OCI-LY1 (cell line): ENCODE measurements at regions not wholly inside any gene's neighbourhood (a gene's known extent, or its start where the extent isn't known, plus 50 kb on each side); places are given as distances from the start of the nearest gene placed in this dataset.

ENCODE experiments used
- H2AFZ ChIP-seq: fragments of 200-600 bp; sonication (generic), shearing (Covaris generic); 2 replicates; pipeline ENCODE4 v1.6.0; 2014; ENCODE audit warnings: antibody characterized with exemption, mild to moderate bottlenecking, low read length
- H3F3A ChIP-seq: fragments of 200-600 bp; sonication (generic), shearing (Covaris generic); 2 replicates; pipeline ENCODE4 v1.6.0; 2014; ENCODE audit warnings: mild to moderate bottlenecking, antibody characterized with exemption, low read length, moderate library complexity; ENCODE audit not compliant: insufficient read depth
- H3K27ac ChIP-seq: fragments of 200-600 bp; sonication (generic); 2 replicates; pipeline ENCODE4 v1.5.1; 2014; ENCODE audit warnings: low read length, mixed run types, mild to moderate bottlenecking, low read depth; ENCODE audit not compliant: poor library complexity, severe bottlenecking
- H3K27me3 ChIP-seq: fragments of 200-600 bp; sonication (generic); 2 replicates; pipeline ENCODE4 v1.6.0; 2014; ENCODE audit warnings: antibody characterized with exemption, mild to moderate bottlenecking, low read length, moderate library complexity; ENCODE audit not compliant: insufficient read depth
- H3K36me3 ChIP-seq: fragments of 200-600 bp; sonication (generic); 2 replicates; pipeline ENCODE4 v1.6.1; 2014; ENCODE audit warnings: mild to moderate bottlenecking, antibody characterized with exemption, low read length, moderate library complexity, mixed read lengths; ENCODE audit not compliant: insufficient read depth
- H3K4me1 ChIP-seq: fragments of 200-600 bp; sonication (generic); 2 replicates; pipeline ENCODE4 v1.5.1; 2014; ENCODE audit warnings: mild to moderate bottlenecking, low read length, moderate library complexity; ENCODE audit not compliant: insufficient read depth, severe bottlenecking
- H3K4me2 ChIP-seq: fragments of 200-600 bp; sonication (generic), shearing (Covaris generic); 2 replicates; pipeline ENCODE4 v1.6.1; 2014; ENCODE audit warnings: low read length
- H3K4me3 ChIP-seq: fragments of 200-600 bp; sonication (generic); 2 replicates; pipeline ENCODE4 v1.5.1; 2014; ENCODE audit warnings: low read length, low read depth, mild to moderate bottlenecking, mixed read lengths; ENCODE audit not compliant: poor library complexity, severe bottlenecking
- H3K79me2 ChIP-seq: fragments of 200-600 bp; shearing (Covaris generic); 2 replicates; pipeline ENCODE4 v1.6.1; 2016; ENCODE audit warnings: mixed run types, low read length, mixed read lengths; ENCODE audit not compliant: insufficient read depth
- H3K9ac ChIP-seq: fragments of 200-600 bp; sonication (generic), shearing (Covaris generic); 2 replicates; pipeline ENCODE4 v1.6.1; 2014; ENCODE audit warnings: mild to moderate bottlenecking, low read length, mixed read lengths
- H3K9me2 ChIP-seq: fragments of 200-600 bp; sonication (generic), shearing (Covaris generic); 2 replicates; pipeline ENCODE4 v1.6.1; 2014; ENCODE audit warnings: low read depth, mild to moderate bottlenecking, low read length, mixed read lengths
- H3K9me3 ChIP-seq: fragments of 200-600 bp; shearing (Covaris generic); 2 replicates; pipeline ENCODE4 v1.6.1; 2014; ENCODE audit warnings: low read length, mixed read lengths
- H4K20me1 ChIP-seq: fragments of 200-600 bp; sonication (generic), shearing (Covaris generic); 2 replicates; pipeline ENCODE4 v1.6.0; 2016; ENCODE audit warnings: mild to moderate bottlenecking, low read length; ENCODE audit not compliant: insufficient read depth
- CTCF ChIP-seq: fragments of 200-600 bp; sonication (generic), shearing (Covaris generic); IDR thresholded peaks from 2 replicates; pipeline ENCODE4 v1.5.1; 2017; ENCODE audit warnings: mild to moderate bottlenecking, antibody characterized with exemption, low read length, moderate library complexity, mixed read lengths
- EZH2 ChIP-seq: fragments of 200-600 bp; sonication (generic), shearing (Covaris generic); IDR thresholded peaks from 2 replicates; pipeline ENCODE4 v1.8.0; 2017; ENCODE audit warnings: borderline replicate concordance, mixed run types, mild to moderate bottlenecking, antibody characterized with exemption, low read length, moderate library complexity, mixed read lengths

GRCh38 chr17:77706938-77707337 lies 251.6 kb upstream of the TNRC6C start:
- no peak overlapping the region for H2AFZ ChIP-seq
- peaks cover 16% of the 10 kb centered on the region; the same call in 1 of the 2 replicates for H3K27me3 ChIP-seq
- H3K27ac ChIP-seq = no peak overlapping the region
- H3K4me1 ChIP-seq = no peaks in the 10 kb centered on the region
- no peaks in the 10 kb centered on the region for H3F3A ChIP-seq
- no peak overlapping the region for H3K4me2 ChIP-seq
- no peaks in the 10 kb centered on the region for H3K9me2 ChIP-seq
- no peak for TF ChIP-seq CTCF
- no peak for TF ChIP-seq EZH2
- H3K9me3 ChIP-seq = 0 out of 2 replicates have a peak, but pooled peaks cover 4% of the 10 kb centered on the region
- H3K79me2 ChIP-seq = no peaks in the 10 kb centered on the region
- H4K20me1 ChIP-seq = no peaks in the 10 kb centered on the region
- no peak overlapping the region for H3K9ac ChIP-seq
- H3K4me3 ChIP-seq = no peak overlapping the region
- H3K36me3 ChIP-seq = no peaks in the 10 kb centered on the region

DNA sequence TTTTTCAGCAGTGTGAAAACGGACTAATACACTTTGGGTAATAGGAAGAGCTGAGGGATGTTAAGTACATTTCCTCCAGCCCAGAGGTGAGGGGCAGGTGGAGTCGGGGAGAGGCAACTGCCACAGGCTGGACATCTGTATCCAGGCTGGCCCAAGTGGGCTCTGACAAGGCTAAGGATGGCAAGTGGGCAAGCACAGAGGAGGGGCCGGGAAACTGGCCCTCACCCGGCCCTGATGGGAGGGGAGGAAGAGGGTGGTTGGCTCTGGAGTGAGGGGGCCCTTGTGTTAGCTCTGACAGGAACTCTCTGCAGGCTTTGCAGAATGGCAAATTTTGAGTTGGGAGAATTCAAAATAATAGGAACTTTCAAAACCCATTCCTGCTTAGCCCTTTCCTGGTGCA lies 251.0 kb upstream of the TNRC6C start:
- no peaks in the 10 kb centered on the region for H3K36me3 ChIP-seq
- H3K9me3 ChIP-seq = 0 out of 2 replicates have a peak, but pooled peaks cover 3% of the 10 kb centered on the region
- TF ChIP-seq CTCF (no peak), EZH2 (no peak)
- H3K9me2 ChIP-seq = no peaks in the 10 kb centered on the region; the same call in 1 of the 2 replicates
- H3K4me3 ChIP-seq = no peak overlapping the region
- H3K9ac ChIP-seq = no peak overlapping the region
- H3F3A ChIP-seq = no peaks in the 10 kb centered on the region
- peaks cover 16% of the 10 kb centered on the region; the same call in 1 of the 2 replicates for H3K27me3 ChIP-seq
- H2AFZ ChIP-seq = no peak overlapping the region
- no peaks in the 10 kb centered on the region for H3K79me2 ChIP-seq
- no peak overlapping the region for H3K27ac ChIP-seq
- H3K4me1 ChIP-seq = no peaks in the 10 kb centered on the region
- H3K4me2 ChIP-seq = no peak overlapping the region
- H4K20me1 ChIP-seq = no peaks in the 10 kb centered on the region

DNA sequence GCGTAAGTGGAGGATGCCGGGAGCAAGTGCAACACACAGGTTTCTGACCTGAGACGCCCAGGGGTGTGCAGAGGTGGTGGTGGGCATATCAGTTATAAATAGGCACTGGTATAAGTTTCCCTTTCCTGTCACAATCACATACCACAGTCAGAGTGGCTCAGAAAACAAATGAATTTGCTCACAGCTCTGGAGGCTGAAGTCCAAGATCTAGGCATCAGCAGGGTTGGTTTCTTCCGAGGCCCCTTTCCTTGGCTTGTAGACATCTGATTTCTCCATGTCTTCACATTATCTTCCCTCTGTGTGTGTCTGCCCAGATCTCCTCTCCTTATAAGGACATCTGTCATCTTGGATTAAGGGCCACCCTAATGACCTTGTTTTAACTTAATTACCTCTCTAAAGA lies 250.5 kb upstream of the TNRC6C start:
- H3F3A ChIP-seq = no peaks in the 10 kb centered on the region
- H3K27ac ChIP-seq = no peak overlapping the region
- H3K9me2 ChIP-seq = no peaks in the 10 kb centered on the region; the same call in 1 of the 2 replicates
- 0 out of 2 replicates have a peak, but pooled peaks cover 2% of the 10 kb centered on the region for H3K9me3 ChIP-seq
- TF ChIP-seq CTCF = no peak
- TF ChIP-seq EZH2 = no peak
- no peak overlapping the region for H3K4me2 ChIP-seq
- H3K27me3 ChIP-seq = peaks cover 16% of the 10 kb centered on the region; the same call in 1 of the 2 replicates
- no peaks in the 10 kb centered on the region for H3K79me2 ChIP-seq
- H3K36me3 ChIP-seq = no peaks in the 10 kb centered on the region
- no peak overlapping the region for H3K9ac ChIP-seq
- no peaks in the 10 kb centered on the region for H4K20me1 ChIP-seq
- no peak overlapping the region for H3K4me3 ChIP-seq
- H3K4me1 ChIP-seq = no peaks in the 10 kb centered on the region
- H2AFZ ChIP-seq = no peak overlapping the region
